ENCODE measurements at regions not wholly inside any gene's neighbourhood (a gene's known extent, or its start where the extent isn't known, plus 50 kb on each side); places are given as distances from the start of the nearest gene placed in this dataset.
A peak's percentile ranks its signal among the peaks of the same experiment; 100 is the strongest.

- no peak for TF ChIP-seq CTCF (IDR thresholded peaks at IDR 0.05)
- H3K27me3 ChIP-seq: peaks cover 8 to 30% of the 10 kb centered on the region in 2 donors
- intact Hi-C loops (cut with DNase I): no loop called here
These were observed 81.9 kb upstream of the AKT3 start for GRCh38 chr1:243931957-243932356.

GRCh38 chr1:243930822-243931671, 81.0 kb upstream of the AKT3 start:
- Histone ChIP-seq H3K36me3 (no peaks in the 10 kb centered on the region), H3K27ac (no peak overlapping the region), H3K4me3 (no peak overlapping the region), H3K4me1 (no peaks in the 10 kb centered on the region), H3K27me3 (peaks cover 8 to 30% of the 10 kb centered on the region in 2 donors), H3K9me3 (peaks cover 0 to 9% of the 10 kb centered on the region in 2 donors)
- DNase-seq: peak in 1 of 4 donors; percentile 51
- ATAC-seq: no peak
- intact Hi-C loops (cut with DNase I): no loop called here
- TF ChIP-seq CTCF (IDR thresholded peaks at IDR 0.05): no peak

More at GRCh38 chr1:243931957-243932356, 81.9 kb upstream of the AKT3 start:
- H3K27ac ChIP-seq: no peak overlapping the region
- no peak overlapping the region for H3K4me3 ChIP-seq
- ATAC-seq (no peak), DNase-seq (no peak)
- no peaks in the 10 kb centered on the region for H3K4me1 ChIP-seq
- H3K9me3 ChIP-seq: peaks cover 0 to 9% of the 10 kb centered on the region in 2 donors
- H3K36me3 ChIP-seq: no peaks in the 10 kb centered on the region

GRCh38 chr1:243927381-243927780, 77.3 kb upstream of the AKT3 start:
- Histone ChIP-seq H3K9me3 (no peaks in the 10 kb centered on the region), H3K27me3 (peaks cover 7 to 21% of the 10 kb centered on the region in 2 donors), H3K27ac (no peak overlapping the region), H3K36me3 (no peaks in the 10 kb centered on the region), H3K4me3 (no peak overlapping the region), H3K4me1 (peaks cover 0 to 10% of the 10 kb centered on the region in 2 donors)
- DNase-seq (no peak), ATAC-seq (no peak)
- TF ChIP-seq CTCF (IDR thresholded peaks at IDR 0.05): no peak
- intact Hi-C loops (cut with DNase I): no loop called here

GRCh38 chr1:243926803-243927245, 76.8 kb upstream of the AKT3 start:
- Histone ChIP-seq H3K27ac (no peak overlapping the region), H3K4me3 (no peak overlapping the region), H3K9me3 (no peaks in the 10 kb centered on the region), H3K36me3 (no peaks in the 10 kb centered on the region), H3K4me1 (peaks cover 0 to 10% of the 10 kb centered on the region in 2 donors), H3K27me3 (peaks cover under 1 to 16% of the 10 kb centered on the region in 2 donors)
- ATAC-seq (no peak), DNase-seq (no peak)
- intact Hi-C loops (cut with DNase I): no loop called here
- no peak for TF ChIP-seq CTCF (IDR thresholded peaks at IDR 0.05)

- Histone ChIP-seq H3K27ac (no peak overlapping the region), H3K9me3 (no peaks in the 10 kb centered on the region), H3K4me3 (no peak overlapping the region), H3K36me3 (no peaks in the 10 kb centered on the region), H3K27me3 (peaks cover 0 to 10% of the 10 kb centered on the region in 2 donors), H3K4me1 (peaks cover 0 to 10% of the 10 kb centered on the region in 2 donors)
- no peak for ATAC-seq
- no peak for TF ChIP-seq CTCF (IDR thresholded peaks at IDR 0.05)
- DNase-seq: no peak
- intact Hi-C loops (cut with DNase I): no loop called here
These were observed 76.3 kb upstream of the AKT3 start for GRCh38 chr1:243926299-243926698.
